Lower lobe of right lung (tissue), 2 donors: ENCODE measurements at regions not wholly inside any gene's neighbourhood (a gene's known extent, or its start where the extent isn't known, plus 50 kb on each side); places are given as distances from the start of the nearest gene placed in this dataset.

Experiments used
- ATAC-seq, 2 donors: fragments of 200-7000 bp; cut with Tn5 transposase; one replicate each; pipeline ENCODE4 v1.9.1; 2020 to 2022; ENCODE audit warnings: mild to moderate bottlenecking in 2 of 2, moderate library complexity in 2 of 2
- DNase-seq: peaks from one replicate; pipeline ENCODE4 v3.0.0-alpha.2; 2020
- H3K27ac ChIP-seq: fragments of 200-600 bp; one replicate; pipeline ENCODE4 v1.8.0; 2022
- H3K27me3 ChIP-seq: fragments of 200-600 bp; one replicate; pipeline ENCODE4 v1.8.0; 2022; ENCODE audit warnings: low read depth
- H3K36me3 ChIP-seq: fragments of 200-600 bp; one replicate; pipeline ENCODE4 v1.8.0; 2022; ENCODE audit warnings: mild to moderate bottlenecking
- H3K4me1 ChIP-seq: fragments of 200-600 bp; one replicate; pipeline ENCODE4 v1.8.0; 2022
- H3K4me3 ChIP-seq: fragments of 200-600 bp; one replicate; pipeline ENCODE4 v1.8.0; 2022; ENCODE audit warnings: mild to moderate bottlenecking
- H3K9me3 ChIP-seq: fragments of 200-600 bp; one replicate; pipeline ENCODE4 v1.8.0; 2022
- intact Hi-C: fragments of 100-400 bp; cut with DNase I; formaldehyde crosslinking; loops from one replicate; pipeline ENCODE4 v1.11.0; 2022
- TF ChIP-seq, protein P1 (sequence below): fragments of 200-600 bp; IDR thresholded peaks from one replicate; pipeline ENCODE4 v1.8.0; 2022; ENCODE audit warnings: antibody characterized with exemption, mild to moderate bottlenecking
- donor health status: DM: no; HTN: yes; CAD: no; lungs with severe emphysema.

DNA sequence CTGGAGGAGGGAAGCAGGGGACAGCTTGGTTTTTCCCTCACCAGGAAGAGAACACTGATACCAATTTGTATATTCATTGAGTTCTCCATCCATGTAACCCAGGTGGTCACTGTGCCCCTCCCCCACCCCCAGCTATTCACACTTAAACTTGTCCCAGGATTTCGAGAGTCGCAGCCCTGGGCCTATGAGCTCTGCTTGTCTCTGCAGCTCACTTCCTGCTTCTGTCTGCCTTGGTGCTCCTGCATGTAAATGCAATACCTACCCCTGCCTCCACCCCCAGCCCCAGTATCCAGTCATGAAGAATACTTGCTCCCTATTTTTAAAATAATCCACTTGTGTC is 452.2 kb downstream of the BCL11B start:
- DNase-seq, result no peak
- TF ChIP-seq, protein P1, sequence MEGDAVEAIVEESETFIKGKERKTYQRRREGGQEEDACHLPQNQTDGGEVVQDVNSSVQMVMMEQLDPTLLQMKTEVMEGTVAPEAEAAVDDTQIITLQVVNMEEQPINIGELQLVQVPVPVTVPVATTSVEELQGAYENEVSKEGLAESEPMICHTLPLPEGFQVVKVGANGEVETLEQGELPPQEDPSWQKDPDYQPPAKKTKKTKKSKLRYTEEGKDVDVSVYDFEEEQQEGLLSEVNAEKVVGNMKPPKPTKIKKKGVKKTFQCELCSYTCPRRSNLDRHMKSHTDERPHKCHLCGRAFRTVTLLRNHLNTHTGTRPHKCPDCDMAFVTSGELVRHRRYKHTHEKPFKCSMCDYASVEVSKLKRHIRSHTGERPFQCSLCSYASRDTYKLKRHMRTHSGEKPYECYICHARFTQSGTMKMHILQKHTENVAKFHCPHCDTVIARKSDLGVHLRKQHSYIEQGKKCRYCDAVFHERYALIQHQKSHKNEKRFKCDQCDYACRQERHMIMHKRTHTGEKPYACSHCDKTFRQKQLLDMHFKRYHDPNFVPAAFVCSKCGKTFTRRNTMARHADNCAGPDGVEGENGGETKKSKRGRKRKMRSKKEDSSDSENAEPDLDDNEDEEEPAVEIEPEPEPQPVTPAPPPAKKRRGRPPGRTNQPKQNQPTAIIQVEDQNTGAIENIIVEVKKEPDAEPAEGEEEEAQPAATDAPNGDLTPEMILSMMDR, result no peak
- ATAC-seq, result no peak
- H3K4me1 ChIP-seq, result no peaks in the 10 kb centered on the region
- intact Hi-C loops, result no loop called here
- no peak overlapping the region for H3K4me3 ChIP-seq
- H3K9me3 ChIP-seq, result no peaks in the 10 kb centered on the region
- H3K36me3 ChIP-seq, result no peaks in the 10 kb centered on the region
- no peaks in the 10 kb centered on the region for H3K27me3 ChIP-seq
- no peak overlapping the region for H3K27ac ChIP-seq

DNA sequence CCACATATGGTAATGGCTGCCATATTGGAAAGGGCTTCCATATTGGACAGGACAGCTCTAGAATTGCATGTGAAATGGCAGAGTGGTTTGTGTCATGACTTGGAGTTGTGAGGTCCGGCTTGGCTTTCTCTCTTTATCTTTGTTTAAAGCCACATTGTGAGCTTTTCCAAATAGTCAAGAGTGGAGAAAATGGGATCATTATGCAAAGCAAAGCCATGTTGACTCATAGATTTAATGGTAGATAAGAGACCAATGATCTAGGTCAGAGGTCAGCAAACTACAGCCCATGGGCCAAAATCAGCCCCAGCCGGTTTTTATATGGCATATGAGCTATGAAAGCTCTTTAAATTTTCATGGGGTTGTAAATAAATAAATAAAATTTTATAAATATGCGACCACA is 449.1 kb downstream of the BCL11B start:
- no peak for DNase-seq

DNA sequence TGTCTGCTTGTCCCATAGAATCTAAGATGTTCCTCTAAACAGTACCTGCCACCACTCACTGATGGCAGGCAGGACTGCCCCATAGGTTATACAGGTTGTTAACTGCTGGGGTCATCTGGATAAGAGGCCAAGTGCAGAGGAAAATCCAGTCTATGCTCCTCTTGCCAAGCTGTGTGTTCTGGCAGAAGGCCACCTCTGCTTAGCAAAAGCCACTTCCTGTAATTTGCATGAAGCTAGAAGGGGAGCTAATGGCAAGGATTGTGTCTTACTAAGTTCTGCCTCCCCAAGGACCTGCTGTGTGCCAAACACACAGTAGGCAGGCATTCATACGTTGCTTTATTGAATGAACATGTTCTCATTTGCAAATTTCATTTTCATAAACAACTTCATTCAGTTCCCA is 445.4 kb downstream of the BCL11B start:
- Histone ChIP-seq H3K4me1 (no peaks in the 10 kb centered on the region), H3K27me3 (no peaks in the 10 kb centered on the region), H3K36me3 (no peaks in the 10 kb centered on the region), H3K9me3 (no peaks in the 10 kb centered on the region), H3K4me3 (no peak overlapping the region), H3K27ac (no peak overlapping the region)
- DNase-seq (no peak), ATAC-seq (no peak)
- TF ChIP-seq, protein P1, result no peak
- intact Hi-C loops, result no loop called here

More for the DNA sequence above, 449.1 kb downstream of the BCL11B start:
- H3K4me3 ChIP-seq, result no peak overlapping the region
- no peaks in the 10 kb centered on the region for H3K36me3 ChIP-seq
- ATAC-seq, result no peak
- H3K9me3 ChIP-seq, result no peaks in the 10 kb centered on the region
- TF ChIP-seq, protein P1, result no peak
- intact Hi-C loops, result no loop called here
- no peak overlapping the region for H3K27ac ChIP-seq
- no peaks in the 10 kb centered on the region for H3K4me1 ChIP-seq
- no peaks in the 10 kb centered on the region for H3K27me3 ChIP-seq

DNA sequence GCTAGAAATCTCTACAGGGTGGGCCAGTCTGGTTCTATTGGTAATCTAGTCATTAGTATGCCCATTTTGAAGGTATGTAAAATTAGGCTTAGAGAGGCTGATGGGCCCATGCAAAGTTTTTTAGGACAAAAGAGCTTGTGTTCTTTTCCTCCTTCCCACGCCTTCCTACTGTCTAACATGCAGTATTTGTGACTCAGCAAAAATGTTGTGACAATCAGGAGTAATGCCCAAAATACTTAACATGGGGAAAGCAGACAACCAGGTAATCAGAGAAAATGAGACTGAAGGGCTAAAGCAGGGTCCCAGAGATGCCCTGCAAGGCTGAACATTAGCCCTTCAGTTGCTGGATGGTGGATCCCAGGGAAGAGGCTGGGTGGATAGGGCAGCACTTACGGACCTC is 437.9 kb downstream of the BCL11B start:
- no peaks in the 10 kb centered on the region for H3K36me3 ChIP-seq
- no peak for ATAC-seq
- no peaks in the 10 kb centered on the region for H3K9me3 ChIP-seq
- no peak for DNase-seq
- H3K27me3 ChIP-seq, result no peaks in the 10 kb centered on the region
- intact Hi-C loops, result no loop called here
- no peaks in the 10 kb centered on the region for H3K4me1 ChIP-seq
- TF ChIP-seq, protein P1, result no peak
- H3K27ac ChIP-seq, result no peak overlapping the region
- no peak overlapping the region for H3K4me3 ChIP-seq

DNA sequence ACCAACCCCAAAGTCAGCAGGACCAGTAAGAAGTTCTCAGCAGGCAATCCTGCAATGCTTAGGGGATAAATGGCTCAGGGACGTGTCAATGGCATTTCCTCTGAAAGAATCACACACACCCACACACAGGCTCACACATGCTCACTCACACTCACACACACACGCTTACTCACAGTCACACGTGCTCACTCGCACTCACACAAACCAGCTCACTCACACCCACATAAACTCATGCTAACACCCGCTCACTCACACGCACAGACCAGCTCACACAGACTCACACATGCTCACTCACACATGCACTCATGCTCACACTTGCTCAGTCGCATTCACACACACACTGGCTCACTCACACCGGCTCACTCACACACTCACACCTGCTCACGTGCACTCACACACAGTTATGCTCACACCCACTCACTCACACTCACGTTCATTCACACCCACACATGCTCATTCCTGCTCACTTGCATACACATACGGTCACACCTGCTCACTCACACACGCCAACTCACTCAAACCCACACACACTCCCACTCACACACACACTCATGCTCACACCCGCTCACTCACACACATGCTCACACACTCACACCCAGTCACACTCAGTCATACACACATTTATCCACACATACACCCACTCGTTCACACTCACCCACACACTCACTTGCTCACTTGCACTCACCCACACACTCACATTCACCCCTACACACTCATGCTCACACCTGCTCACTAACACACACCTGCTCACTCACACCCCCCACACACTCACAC is 436.8 kb downstream of the BCL11B start:
- no peak for ATAC-seq
- intact Hi-C loops, result no loop called here

More for the DNA sequence above, 436.8 kb downstream of the BCL11B start:
- DNase-seq, result no peak
- TF ChIP-seq, protein P1, result no peak
- no peaks in the 10 kb centered on the region for H3K27me3 ChIP-seq
- no peaks in the 10 kb centered on the region for H3K9me3 ChIP-seq
- no peak overlapping the region for H3K4me3 ChIP-seq
- H3K27ac ChIP-seq, result no peak overlapping the region
- H3K36me3 ChIP-seq, result no peaks in the 10 kb centered on the region
- no peaks in the 10 kb centered on the region for H3K4me1 ChIP-seq
